Stomach (tissue), 8 donors: ENCODE measurements at regions not wholly inside any gene's neighbourhood (a gene's known extent, or its start where the extent isn't known, plus 50 kb on each side); places are given as distances from the start of the nearest gene placed in this dataset.

Source experiments
- DNase-seq, 2 donors: peaks; one replicate each; pipeline versions ENCODE4 v3.0.0 to v3.0.0-alpha.2; 2013 to 2019
- H3K27ac ChIP-seq, 5 donors: fragments of 200-600 bp in 4 of 5; sonication (generic) in 4 of 5; one replicate each; pipeline ENCODE4 v1.5.1; 2013 to 2019; ENCODE audit warnings: mild to moderate bottlenecking in 1 of 5, moderate library complexity in 1 of 5
- H3K27me3 ChIP-seq, 3 donors: fragments of 200-600 bp; sonication (generic); one replicate each; pipeline ENCODE4 v1.5.1; 2017 to 2019; ENCODE audit warnings: mixed run types in 1 of 3
- H3K36me3 ChIP-seq, 4 donors: fragments of 200-600 bp; sonication (generic); 1 replicate in 3 of 4; 2 replicates in 1 of 4; pipeline ENCODE4 v1.5.1; 2016 to 2019
- H3K4me1 ChIP-seq, 4 donors: fragments of 200-600 bp; sonication (generic); one replicate each; pipeline ENCODE4 v1.5.1; 2016 to 2019
- H3K4me3 ChIP-seq, 4 donors: fragments of 200-600 bp; sonication (generic) in 3 of 4; one replicate each; pipeline ENCODE4 v1.5.1; 2016 to 2019; ENCODE audit warnings: mild to moderate bottlenecking in 1 of 4
- H3K9me3 ChIP-seq, 4 donors: fragments of 200-600 bp; sonication (generic); one replicate each; pipeline ENCODE4 v1.5.1; 2016 to 2019
- EP300 ChIP-seq: sonication (generic); formaldehyde crosslinking; IDR thresholded peaks from one replicate; pipeline ENCODE4 v1.6.1; 2017; ENCODE audit warnings: antibody characterized with exemption
- POLR2A ChIP-seq, 4 donors: fragments of 450-650 bp; IDR thresholded peaks; one replicate each; pipeline ENCODE4 v1.6.1; 2016; ENCODE audit warnings: antibody characterized with exemption in 4 of 4, control low read depth in 2 of 4, mild to moderate bottlenecking in 1 of 4, moderate library complexity in 1 of 4
- POLR2AphosphoS5 ChIP-seq, 3 donors: sonication (generic); formaldehyde crosslinking; IDR thresholded peaks; one replicate each; pipeline ENCODE4 v1.6.1; 2016; ENCODE audit warnings: antibody characterized with exemption in 3 of 3
- WGBS, 5 donors: extraction: QIAGEN DNeasy Blood & Tissue Kit in 3 of 5; methylation state at CpG; one replicate each; pipeline versions ENCODE4 v1.1.5 to v1.1.7; 2013 to 2018; 5-methylcytosine and 5-hydroxymethylcytosine counted together
- intact Hi-C: fragments of 100-400 bp; cut with DNase I; formaldehyde crosslinking; loops from one replicate; pipeline ENCODE4 v1.15.1; 2023; ENCODE audit warnings: low total_unique reads
- TF ChIP-seq, protein P1 (sequence below), 7 experiments: fragments of 450-650 bp in 4 of 7; fragments of 200-600 bp in 3 of 7; sonication (generic) in 3 of 7; IDR thresholded peaks; one replicate each; pipeline ENCODE4 v1.5.1; 2016 to 2019; ENCODE audit warnings: antibody characterized with exemption in 7 of 7, control low read depth in 2 of 7, mild to moderate bottlenecking in 1 of 7
- donor health status: healthy with polysubstance abuse.
- donor health status: Bipolar disorder and iron deficiency.
- donor health status: healthy.

DNA sequence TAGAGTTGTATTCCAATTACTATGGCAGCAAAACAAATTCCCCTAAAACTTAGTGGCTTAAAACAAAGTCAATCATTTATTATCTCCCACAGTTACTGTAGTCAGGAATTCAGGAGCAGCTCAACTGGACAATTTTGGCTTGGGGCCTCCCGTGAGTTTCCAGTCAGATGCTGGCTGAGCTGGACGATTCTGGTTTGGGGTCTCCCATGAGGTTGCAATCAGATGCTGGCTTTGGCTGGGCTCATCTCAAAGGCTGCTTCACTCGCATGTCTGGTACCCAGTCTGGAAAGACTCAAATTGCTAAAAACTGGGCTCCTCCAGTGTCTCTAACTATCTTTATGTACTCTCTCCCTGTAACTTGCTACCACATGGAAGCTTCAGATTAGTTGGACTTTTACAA, 130.1 kb downstream of the C5orf15 start:
- DNase-seq: no peak
- Histone ChIP-seq H3K27ac (no peak overlapping the region), H3K4me1 (no peaks in the 10 kb centered on the region), H3K27me3 (peaks cover 0 to 5% (median 0%) of the 10 kb centered on the region in 3 donors), H3K9me3 (peaks cover 0 to 8% (median 0%) of the 10 kb centered on the region in 4 donors), H3K36me3 (no peaks in the 10 kb centered on the region), H3K4me3 (no peak overlapping the region)
- intact Hi-C loops: no loop called here
- WGBS, 5 donors: 87 to 96% (median 92%) methylated on average over 3 of the region's 3 CpGs
- TF ChIP-seq EP300: no peak
- TF ChIP-seq POLR2AphosphoS5 (IDR thresholded peaks at IDR 0.05): no peak
- TF ChIP-seq, protein P1, sequence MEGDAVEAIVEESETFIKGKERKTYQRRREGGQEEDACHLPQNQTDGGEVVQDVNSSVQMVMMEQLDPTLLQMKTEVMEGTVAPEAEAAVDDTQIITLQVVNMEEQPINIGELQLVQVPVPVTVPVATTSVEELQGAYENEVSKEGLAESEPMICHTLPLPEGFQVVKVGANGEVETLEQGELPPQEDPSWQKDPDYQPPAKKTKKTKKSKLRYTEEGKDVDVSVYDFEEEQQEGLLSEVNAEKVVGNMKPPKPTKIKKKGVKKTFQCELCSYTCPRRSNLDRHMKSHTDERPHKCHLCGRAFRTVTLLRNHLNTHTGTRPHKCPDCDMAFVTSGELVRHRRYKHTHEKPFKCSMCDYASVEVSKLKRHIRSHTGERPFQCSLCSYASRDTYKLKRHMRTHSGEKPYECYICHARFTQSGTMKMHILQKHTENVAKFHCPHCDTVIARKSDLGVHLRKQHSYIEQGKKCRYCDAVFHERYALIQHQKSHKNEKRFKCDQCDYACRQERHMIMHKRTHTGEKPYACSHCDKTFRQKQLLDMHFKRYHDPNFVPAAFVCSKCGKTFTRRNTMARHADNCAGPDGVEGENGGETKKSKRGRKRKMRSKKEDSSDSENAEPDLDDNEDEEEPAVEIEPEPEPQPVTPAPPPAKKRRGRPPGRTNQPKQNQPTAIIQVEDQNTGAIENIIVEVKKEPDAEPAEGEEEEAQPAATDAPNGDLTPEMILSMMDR (IDR thresholded peaks at IDR 0.05): no peak
- TF ChIP-seq POLR2A (IDR thresholded peaks at IDR 0.05): no peak

DNA sequence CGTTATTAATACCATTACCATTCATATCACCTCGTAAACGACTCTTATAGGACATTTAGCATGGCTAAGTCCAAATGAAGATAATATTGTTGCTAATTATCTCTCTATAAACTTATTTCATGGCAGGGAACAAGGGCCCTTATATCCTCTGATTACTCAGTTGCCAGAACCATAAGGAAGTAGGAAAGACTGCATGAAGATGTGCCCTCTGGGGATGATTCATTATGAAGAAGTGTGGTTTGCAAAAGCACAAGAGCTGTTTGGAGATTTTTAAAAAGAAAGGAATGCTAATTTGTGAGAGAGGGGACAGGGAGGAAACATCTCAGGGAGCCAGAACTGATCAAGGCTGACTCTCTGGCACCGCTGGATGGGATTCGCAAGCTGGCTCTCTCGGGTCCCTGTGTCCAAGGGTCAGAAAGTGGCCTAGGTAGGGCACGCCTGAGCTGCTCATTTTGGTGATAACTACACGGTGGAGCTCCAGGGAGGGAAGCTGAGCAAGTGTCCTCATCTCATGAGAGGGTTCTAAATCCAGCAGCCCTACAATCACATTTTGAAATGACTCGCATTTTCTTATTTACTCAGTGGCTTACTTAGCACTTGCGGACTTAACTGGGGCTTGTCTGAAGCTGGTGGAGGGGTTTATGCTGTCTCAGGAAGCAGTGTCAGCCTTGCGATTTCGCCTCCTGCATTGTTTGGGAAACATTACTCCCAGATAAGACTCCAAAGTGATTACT, 136.8 kb downstream of the C5orf15 start:
- WGBS, 5 donors: 50 to 63% (median 56%) methylated on average over 12 of the region's 12 CpGs

DNA sequence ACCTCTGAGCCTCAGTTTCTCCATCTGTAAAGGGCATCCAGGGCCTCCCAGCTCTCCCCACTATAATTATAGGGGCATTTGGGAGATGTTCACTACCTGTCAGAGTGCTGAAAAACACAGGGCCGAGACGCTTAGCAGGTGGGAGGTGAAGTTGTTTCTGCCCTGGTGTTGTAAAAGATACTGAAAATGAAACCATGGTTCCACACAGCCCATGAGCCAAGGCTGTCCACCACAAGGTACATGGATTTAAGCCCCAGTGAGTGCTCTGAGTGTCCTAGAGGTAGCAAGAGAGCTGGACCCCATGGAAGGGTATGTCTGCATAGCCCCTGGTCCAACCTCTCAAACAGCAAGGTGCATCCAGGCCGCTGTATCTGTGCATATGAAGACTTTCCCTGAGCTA, 137.5 kb downstream of the C5orf15 start:
- 68 to 95% (median 87%) methylated on average over 3 of the region's 3 CpGs for WGBS, 5 donors
- peaks cover 0 to 8% (median 0%) of the 10 kb centered on the region in 4 donors for H3K9me3 ChIP-seq
- DNase-seq: no peak
- no peaks in the 10 kb centered on the region for H3K27me3 ChIP-seq
- TF ChIP-seq EP300 (no peak), POLR2A (IDR thresholded peaks at IDR 0.05) (no peak), POLR2AphosphoS5 (IDR thresholded peaks at IDR 0.05) (no peak)
- TF ChIP-seq, protein P1 (IDR thresholded peaks at IDR 0.05): no peak
- H3K36me3 ChIP-seq: no peaks in the 10 kb centered on the region
- H3K27ac ChIP-seq: no peak overlapping the region
- intact Hi-C loops: no loop called here
- H3K4me3 ChIP-seq: no peak overlapping the region
- no peaks in the 10 kb centered on the region for H3K4me1 ChIP-seq

More for the DNA sequence above, 136.8 kb downstream of the C5orf15 start:
- Histone ChIP-seq H3K36me3 (no peaks in the 10 kb centered on the region), H3K27ac (no peak overlapping the region), H3K9me3 (peaks cover 0 to 8% (median 0%) of the 10 kb centered on the region in 4 donors), H3K27me3 (no peaks in the 10 kb centered on the region), H3K4me1 (no peaks in the 10 kb centered on the region), H3K4me3 (no peak overlapping the region)
- DNase-seq: no peak
- intact Hi-C loops: no loop called here
- TF ChIP-seq EP300: no peak
- no peak for TF ChIP-seq POLR2A (IDR thresholded peaks at IDR 0.05)
- TF ChIP-seq, protein P1 (IDR thresholded peaks at IDR 0.05): no peak
- no peak for TF ChIP-seq POLR2AphosphoS5 (IDR thresholded peaks at IDR 0.05)

DNA sequence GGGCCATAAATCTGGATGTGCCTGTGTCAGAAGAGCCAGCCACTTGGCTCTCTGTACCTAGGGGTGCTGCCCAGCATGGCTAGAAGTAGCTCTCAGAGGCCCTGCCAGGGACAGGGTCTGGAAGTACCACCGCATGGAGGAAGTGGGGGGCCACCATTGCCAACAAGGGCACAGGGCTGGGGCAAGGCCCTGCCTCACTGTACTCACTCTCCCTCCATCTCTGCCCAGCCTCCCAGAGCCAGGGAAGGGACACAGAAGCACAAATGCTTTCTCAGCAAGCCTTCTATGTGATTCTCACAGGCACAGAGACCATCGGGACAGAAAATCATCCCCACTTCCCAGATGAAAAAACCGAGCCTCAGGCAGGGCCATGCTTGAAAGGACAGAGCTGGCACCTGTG, 138.1 kb downstream of the C5orf15 start:
- no peak for DNase-seq
- H3K27me3 ChIP-seq: no peaks in the 10 kb centered on the region
- H3K4me3 ChIP-seq: no peak overlapping the region
- no peaks in the 10 kb centered on the region for H3K4me1 ChIP-seq
- intact Hi-C loops: no loop called here
- no peak overlapping the region for H3K27ac ChIP-seq
- H3K9me3 ChIP-seq: peaks cover 0 to 4% (median 0%) of the 10 kb centered on the region in 4 donors
- WGBS, 5 donors: 80 to 100% (median 93%) methylated on average over 2 to 3 of the region's 3 CpGs
- H3K36me3 ChIP-seq: no peaks in the 10 kb centered on the region
- no peak for TF ChIP-seq POLR2A (IDR thresholded peaks at IDR 0.05)
- no peak for TF ChIP-seq EP300
- TF ChIP-seq, protein P1 (IDR thresholded peaks at IDR 0.05): no peak
- TF ChIP-seq POLR2AphosphoS5 (IDR thresholded peaks at IDR 0.05): no peak
